WERI-Rb-1 (cell line): ENCODE measurements at regions not wholly inside any gene's neighbourhood (a gene's known extent, or its start where the extent isn't known, plus 50 kb on each side); places are given as distances from the start of the nearest gene placed in this dataset.

Experiments used
- DNase-seq: peaks from one replicate; pipeline ENCODE4 v3.0.0-alpha.2; 2020
- H3K27ac ChIP-seq: fragments of 250-450 bp; sonication (Bioruptor Pico); 2 replicates; pipeline ENCODE4 v1.5.1; 2020; ENCODE audit warnings: mild to moderate bottlenecking, moderate library complexity
- H3K27me3 ChIP-seq: fragments of 250-450 bp; sonication (Bioruptor Pico); 2 replicates; pipeline ENCODE4 v1.5.1; 2021; ENCODE audit warnings: mild to moderate bottlenecking, low read depth, moderate library complexity; ENCODE audit not compliant: insufficient read depth, severe bottlenecking
- H3K36me3 ChIP-seq: fragments of 250-450 bp; sonication (Bioruptor Pico); 2 replicates; pipeline ENCODE4 v1.5.1; 2020; ENCODE audit warnings: mild to moderate bottlenecking, moderate library complexity
- H3K4me3 ChIP-seq: 2 replicates; pipeline ENCODE4 v1.5.1; 2011; ENCODE audit warnings: low read depth, mild to moderate bottlenecking, control low read depth, low read length
- H3K9me3 ChIP-seq: fragments of 250-450 bp; sonication (Bioruptor Pico); 2 replicates; pipeline ENCODE4 v1.5.1; 2021; ENCODE audit warnings: mild to moderate bottlenecking, moderate library complexity; ENCODE audit not compliant: severe bottlenecking
- CTCF ChIP-seq: IDR thresholded peaks from 2 replicates; pipeline ENCODE4 v1.5.1; 2011; ENCODE audit warnings: low read depth, mild to moderate bottlenecking, control low read depth, inconsistent platforms, low read length

DNA sequence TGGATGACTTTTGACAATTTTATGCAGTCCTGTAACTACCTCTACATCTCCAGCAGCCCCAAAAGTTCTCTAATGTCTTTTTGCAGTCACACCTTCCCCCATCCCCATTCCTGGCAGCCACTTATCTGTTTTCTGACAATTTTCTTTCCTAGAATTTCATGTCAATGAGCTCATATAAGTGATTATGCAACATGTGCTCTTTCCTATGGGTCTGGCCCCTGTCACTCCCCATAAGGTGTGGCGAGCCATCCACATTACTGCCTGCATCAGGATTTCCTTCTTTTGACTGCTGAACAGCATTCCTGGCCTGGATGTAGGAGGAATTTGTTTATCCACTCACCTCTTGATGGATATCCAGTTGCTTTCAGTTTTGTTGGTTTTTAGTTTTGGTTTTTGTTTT, 146.7 kb upstream of the MGMT start:
- no peak for DNase-seq
- Histone ChIP-seq H3K9me3 (no peaks in the 10 kb centered on the region), H3K27me3 (no peaks in the 10 kb centered on the region), H3K27ac (no peak overlapping the region), H3K36me3 (no peaks in the 10 kb centered on the region), H3K4me3 (no peak overlapping the region)
- TF ChIP-seq CTCF: no peak

DNA sequence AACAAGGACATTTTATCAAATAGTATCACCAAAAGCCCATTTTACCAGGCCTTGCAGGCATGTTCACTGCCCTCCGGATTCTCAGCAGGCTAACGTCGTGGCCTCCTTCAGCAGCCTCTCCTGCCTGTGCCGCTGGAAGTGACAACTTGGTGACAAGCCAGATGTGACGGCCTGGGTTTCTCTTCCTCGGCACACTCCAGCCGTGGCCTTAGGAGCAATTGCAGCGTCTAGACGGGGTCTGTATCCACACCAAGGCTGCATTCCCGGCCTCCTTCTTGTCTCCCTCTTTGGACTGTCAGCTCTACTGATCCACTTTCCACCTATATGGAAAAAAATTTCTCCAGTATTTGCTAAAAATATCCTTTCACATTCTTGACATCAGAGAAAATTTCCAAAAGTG, 145.3 kb upstream of the MGMT start:
- Histone ChIP-seq H3K36me3 (no peaks in the 10 kb centered on the region), H3K4me3 (no peak overlapping the region), H3K27me3 (no peaks in the 10 kb centered on the region), H3K9me3 (no peaks in the 10 kb centered on the region), H3K27ac (no peak overlapping the region)
- TF ChIP-seq CTCF: no peak
- DNase-seq: no peak

DNA sequence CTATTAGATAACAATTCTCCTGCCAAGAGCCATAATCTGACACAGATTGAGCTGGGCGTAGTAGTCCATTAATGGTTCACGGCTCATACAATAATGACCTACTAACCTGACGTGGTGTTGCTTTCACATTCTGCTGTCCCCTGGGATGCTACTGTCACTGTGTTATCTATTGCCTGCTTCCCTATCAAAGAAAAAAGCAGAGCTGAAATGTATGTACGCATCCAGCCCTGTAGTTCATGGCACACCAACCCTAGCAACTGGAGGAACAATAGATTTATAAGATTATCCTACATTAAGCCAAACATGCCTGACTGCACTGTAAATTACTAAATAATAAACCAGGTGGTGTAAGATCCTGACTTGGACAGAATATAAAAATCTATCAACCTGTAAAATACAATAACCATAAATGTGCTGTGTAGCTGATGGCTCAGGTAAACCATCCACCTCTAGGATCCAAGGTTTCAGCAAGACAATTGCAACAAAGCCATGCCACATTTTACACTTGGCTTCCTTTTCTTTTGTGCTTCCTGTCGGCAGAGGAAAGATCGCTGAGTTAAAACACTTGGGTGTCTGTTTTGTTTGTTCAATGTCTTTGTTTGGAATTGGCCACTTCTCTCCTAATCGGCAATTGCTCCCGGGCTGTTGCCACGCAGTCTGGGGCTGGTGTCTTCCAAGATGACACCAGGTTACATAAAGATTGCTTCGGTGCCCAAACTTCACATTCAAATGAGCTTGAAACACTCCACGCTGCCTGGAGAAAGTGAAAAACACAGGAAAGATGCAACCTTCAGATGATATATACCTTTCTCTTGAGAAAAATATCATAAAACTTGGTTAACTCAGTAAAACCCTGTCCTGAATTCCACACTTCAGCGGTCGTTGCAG, 143.9 kb upstream of the MGMT start:
- Histone ChIP-seq H3K9me3 (no peaks in the 10 kb centered on the region), H3K36me3 (no peaks in the 10 kb centered on the region), H3K27ac (no peak overlapping the region), H3K27me3 (no peaks in the 10 kb centered on the region), H3K4me3 (no peak overlapping the region)
- TF ChIP-seq CTCF: no peak
- DNase-seq: no peak

GRCh38 chr10:129323879-129324278, 143.2 kb upstream of the MGMT start:
- H3K9me3 ChIP-seq: no peaks in the 10 kb centered on the region
- H3K36me3 ChIP-seq: no peaks in the 10 kb centered on the region
- no peaks in the 10 kb centered on the region for H3K27me3 ChIP-seq
- TF ChIP-seq CTCF: no peak
- no peak overlapping the region for H3K27ac ChIP-seq
- no peak overlapping the region for H3K4me3 ChIP-seq
- DNase-seq: no peak

GRCh38 chr10:129325893-129326292, 141.1 kb upstream of the MGMT start:
- no peaks in the 10 kb centered on the region for H3K9me3 ChIP-seq
- no peak overlapping the region for H3K27ac ChIP-seq
- no peak for TF ChIP-seq CTCF
- no peak for DNase-seq
- H3K27me3 ChIP-seq: no peaks in the 10 kb centered on the region
- H3K4me3 ChIP-seq: no peak overlapping the region
- H3K36me3 ChIP-seq: no peaks in the 10 kb centered on the region

DNA sequence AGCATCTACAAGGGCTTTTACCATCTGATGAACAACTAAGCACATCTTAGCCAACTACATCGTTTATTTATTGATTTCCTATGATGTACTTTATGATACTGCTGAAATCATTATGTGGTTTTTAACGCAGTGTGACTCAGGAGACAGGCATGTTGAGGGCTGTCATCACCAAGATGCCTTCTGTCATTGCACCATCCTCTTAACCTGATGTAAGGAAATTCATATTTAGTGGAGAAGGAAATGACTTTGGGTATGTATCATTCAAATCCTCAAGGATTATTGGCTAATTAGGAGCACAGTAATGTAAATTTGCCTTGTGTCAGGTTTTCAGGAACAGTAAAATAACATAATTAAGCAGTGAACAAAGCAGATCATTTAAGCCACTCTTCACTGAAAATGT, 138.5 kb upstream of the MGMT start:
- no peak overlapping the region for H3K27ac ChIP-seq
- H3K36me3 ChIP-seq: no peaks in the 10 kb centered on the region
- no peak for TF ChIP-seq CTCF
- no peaks in the 10 kb centered on the region for H3K27me3 ChIP-seq
- no peak overlapping the region for H3K4me3 ChIP-seq
- no peak for DNase-seq
- no peaks in the 10 kb centered on the region for H3K9me3 ChIP-seq
